ENCODE measurements at regions not wholly inside any gene's neighbourhood (a gene's known extent, or its start where the extent isn't known, plus 50 kb on each side); places are given as distances from the start of the nearest gene placed in this dataset.

DNA sequence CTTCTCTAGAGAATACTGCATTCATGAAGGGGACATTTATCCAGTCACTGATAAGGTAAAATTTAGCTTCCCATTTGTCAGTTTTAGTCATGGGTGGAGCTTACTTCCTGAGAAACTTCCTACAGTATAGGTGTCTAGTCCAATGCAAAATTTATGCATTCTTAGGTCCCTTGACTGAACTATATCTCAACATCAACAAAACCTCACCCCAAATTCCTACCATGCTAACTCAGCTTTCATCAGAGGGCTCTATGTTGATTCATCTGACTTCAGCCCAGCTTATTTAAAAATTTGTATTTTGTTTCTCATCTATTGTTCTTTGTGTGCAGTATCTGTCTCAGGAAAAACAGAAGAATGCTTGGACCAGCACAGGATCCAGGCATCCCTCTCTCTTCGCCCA is 296.4 kb upstream of the ACVR2A start:
- no peak for DNase-seq

DNA sequence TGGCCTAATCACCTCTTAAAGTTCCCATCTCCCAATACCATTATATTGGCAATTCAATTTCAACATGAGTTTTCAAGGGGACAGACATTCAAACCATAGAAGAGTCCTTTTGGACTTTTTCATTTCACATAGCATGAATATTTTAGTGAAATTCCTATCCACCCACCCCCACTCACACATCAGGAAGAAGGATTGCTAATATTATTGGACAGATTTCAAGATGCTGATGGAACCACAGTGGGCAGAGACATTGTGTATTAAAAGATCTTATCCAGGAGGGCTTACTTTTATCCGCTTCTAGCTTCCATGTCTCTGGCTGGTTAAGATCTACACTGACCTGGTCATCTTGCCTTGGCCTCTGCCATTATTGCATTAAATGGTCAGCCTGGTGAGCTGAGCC is 297.4 kb upstream of the ACVR2A start:
- no peak for DNase-seq

GRCh38 chr2:147546109-147546508 is 298.7 kb upstream of the ACVR2A start:
- no peak for DNase-seq

GRCh38 chr2:147543056-147543455 is 301.8 kb upstream of the ACVR2A start:
- no peak for DNase-seq

- no peak for DNase-seq
Measured at GRCh38 chr2:147542351-147542750, 302.5 kb upstream of the ACVR2A start.

DNA sequence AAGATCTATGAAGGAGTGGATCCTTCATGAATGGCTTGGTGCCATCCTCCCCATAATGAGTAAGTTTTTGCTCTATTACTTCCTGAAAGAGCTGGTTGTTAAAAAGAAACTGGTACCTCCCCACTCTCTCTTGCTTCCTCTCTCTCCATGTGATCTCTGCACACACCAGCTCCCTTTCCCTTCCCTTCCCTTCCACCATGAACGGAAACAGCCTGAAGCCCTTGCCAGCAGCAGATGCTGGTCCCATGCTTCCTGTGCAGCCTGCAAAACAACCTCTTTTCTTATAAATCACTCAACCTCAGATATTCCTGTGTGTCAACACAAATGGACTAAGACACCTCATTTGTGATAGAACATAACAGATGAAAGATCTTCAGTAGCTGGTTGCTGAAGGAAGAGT is 303.5 kb upstream of the ACVR2A start:
- no peak for DNase-seq

- DNase-seq = no peak
Measured at GRCh38 chr2:147538821-147539220, 306.0 kb upstream of the ACVR2A start.

DNA sequence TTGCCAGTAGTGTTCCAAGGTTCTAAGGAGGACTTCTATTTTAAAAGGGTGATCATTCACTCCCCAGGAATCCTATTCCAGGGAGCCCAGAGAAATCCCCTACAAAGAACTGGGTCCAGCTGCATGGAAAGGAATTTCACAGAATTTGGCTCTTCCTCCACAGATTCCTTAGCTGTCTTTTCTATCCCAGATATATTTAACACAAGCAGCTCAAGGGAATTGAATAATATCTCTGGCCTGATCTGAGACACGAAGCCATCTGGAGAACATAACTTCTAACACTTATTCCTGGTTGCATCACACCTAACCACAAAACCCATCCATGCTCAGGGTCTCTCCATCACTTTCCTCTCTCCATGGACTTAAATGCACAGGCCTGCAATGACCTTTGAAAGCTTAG is 306.7 kb upstream of the ACVR2A start:
- no peak for DNase-seq

GRCh38 chr2:147531269-147531668 is 313.6 kb upstream of the ACVR2A start:
- no peak for DNase-seq

- no peak for DNase-seq
Measured at GRCh38 chr2:147530033-147530432, 314.8 kb upstream of the ACVR2A start.

- no peak for DNase-seq
Measured at GRCh38 chr2:147525819-147526489, 318.9 kb upstream of the ACVR2A start.

DNA sequence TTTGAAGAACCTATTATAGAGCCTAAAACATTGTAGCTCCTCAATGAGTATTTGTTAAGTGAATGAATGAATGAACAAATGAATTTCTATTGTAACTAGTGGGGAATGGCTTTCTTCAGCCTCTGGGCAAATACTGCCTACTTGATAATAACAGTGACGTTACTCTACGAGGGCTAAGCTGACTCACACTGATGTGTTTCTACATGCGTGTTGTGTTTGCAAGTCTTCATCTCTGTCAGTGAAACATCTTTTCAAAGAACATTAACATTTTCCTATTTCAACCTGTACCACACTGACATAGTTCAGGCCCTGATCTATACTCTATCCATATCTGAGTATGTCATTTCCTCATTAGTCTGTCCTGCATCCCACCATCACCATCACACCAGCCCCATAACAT is 319.9 kb upstream of the ACVR2A start:
- no peak for DNase-seq

DNA sequence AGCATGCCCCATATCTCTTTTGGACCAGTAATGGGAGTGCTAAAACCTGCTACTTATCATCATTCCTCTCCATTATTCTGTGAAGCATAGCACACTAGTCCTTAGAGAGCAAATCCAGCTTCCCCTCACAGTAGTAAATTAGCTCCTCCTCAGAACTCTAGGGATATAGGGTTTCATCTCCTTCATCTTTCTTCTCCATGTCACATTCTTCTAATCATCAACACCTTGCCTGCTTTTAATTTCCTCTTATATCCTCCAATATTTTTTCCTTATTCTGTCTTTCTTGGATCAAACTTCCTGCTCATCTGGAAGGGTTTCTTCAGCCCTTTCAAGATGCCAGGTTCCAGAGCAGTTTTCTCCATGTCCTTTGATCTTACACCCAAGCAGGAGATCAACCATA is 321.4 kb upstream of the ACVR2A start:
- DNase-seq = no peak

DNA sequence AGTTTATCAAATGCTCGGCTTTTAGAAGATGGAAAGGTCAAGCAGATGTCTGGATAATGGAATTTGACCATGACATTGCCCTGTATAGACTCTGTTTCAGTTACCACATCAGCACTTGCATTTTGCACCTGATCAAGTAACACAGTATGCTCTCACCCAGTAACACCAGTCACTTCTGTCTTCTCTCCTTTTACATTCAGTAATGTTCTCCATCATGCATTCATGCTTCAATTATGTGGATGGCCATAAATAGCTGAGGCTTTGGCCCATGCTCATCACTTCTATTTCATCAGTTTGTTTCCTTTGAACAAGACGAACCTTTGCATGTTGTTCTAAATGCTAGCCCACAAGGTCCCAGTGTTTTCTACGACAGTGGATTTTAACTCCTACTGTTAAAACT is 322.9 kb upstream of the ACVR2A start:
- DNase-seq = no peak

DNA sequence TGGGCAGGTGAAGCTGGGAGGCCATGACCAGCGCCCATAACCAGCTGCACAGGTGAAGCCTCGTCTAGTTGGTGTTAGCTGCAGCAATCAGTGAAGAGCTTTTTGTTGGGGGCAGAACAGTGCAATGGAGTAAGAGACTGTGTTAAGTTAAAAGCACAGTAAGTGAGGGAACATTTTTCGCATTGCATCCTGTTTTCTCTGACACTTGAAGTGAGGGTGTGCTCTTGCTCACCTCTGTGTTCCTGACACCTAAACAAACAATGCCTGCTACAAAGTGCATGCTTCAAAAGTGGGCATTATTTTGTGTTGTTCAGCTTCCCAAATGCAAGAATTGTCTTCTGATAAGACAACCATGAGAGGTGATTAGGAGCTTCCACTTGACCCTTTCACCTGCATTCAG is 324.0 kb upstream of the ACVR2A start:
- no peak for DNase-seq

- no peak for DNase-seq
Measured at GRCh38 chr2:147519178-147519577, 325.7 kb upstream of the ACVR2A start.

DNA sequence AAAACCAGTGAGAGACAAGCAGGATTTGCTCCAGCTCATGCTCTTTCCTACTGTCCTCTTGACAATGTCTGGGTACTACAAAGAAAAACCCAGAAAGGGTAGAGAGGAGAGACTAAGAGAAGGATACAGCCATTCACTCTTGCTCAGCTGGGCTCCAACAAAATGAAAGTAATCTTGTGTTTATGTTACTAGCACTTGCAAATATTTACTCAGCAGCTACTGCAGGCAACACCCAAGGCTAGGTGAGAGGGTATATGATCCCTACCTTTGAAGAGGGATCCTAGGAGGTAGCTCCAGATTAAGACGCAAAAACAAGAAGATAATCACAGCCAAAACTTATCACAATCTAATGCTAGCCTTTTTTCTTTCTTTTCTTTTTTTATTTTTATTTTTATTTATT is 329.6 kb upstream of the ACVR2A start:
- DNase-seq = no peak

DNA sequence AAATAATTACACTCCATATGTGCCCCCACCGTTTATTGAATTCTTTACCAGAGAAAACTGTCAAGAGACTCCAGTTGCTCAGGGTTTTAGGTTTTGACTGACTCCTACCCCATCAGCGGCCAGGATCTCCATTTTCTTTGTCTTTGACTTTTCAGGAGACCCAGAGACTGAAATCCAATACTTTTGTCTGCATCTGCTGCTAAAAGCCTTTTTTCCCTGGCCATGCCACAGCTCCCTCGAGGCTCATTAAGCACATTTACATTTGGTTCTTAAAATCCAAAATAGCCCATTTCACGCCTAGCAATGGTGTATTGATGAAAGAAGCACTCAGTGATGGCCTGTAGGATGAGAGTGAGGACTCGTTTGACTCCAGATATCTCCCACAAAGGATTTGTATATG is 332.6 kb upstream of the ACVR2A start:
- no peak for DNase-seq

DNA sequence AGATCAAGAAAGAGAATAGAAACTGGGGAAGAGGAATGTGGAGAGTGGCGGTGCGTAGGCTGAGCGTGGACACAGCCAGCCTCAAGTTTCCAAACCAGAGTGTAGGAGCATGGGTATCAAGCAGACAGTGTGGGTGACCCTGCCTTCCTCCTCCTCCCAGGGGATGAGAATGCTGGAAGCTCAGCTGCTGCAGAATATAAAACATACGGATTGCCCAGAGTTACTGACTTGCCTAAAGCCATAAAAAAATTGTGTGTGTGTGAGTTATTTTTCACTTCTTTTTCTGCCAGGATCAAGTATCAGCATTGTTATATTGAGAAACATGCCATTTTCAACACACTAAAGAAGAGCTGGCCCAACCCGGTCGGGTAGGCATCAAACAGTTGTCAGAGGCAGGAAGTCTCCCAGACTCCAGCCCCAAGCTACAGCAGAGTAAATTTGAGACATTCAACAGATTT is 333.3 kb upstream of the ACVR2A start:
- DNase-seq = no peak

DNA sequence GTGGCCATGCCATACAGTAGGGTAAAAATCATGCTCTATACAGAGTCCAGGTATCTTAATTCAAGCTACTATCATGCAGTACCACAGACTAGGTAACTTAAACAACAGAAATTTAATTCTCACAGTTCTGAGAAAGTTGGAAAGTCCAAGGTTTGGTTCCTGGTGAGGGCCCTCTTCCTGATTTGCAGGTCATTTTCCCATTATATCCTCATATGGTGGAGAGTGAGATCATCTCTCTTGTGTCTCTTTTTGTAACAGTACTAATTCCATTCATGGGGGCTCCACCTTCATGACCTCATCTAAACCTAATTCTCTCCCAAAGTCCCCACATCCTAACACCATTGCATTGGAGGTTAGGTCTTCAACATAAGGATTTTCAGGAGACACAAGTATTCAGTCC is 335.0 kb upstream of the ACVR2A start:
- no peak for DNase-seq

DNA sequence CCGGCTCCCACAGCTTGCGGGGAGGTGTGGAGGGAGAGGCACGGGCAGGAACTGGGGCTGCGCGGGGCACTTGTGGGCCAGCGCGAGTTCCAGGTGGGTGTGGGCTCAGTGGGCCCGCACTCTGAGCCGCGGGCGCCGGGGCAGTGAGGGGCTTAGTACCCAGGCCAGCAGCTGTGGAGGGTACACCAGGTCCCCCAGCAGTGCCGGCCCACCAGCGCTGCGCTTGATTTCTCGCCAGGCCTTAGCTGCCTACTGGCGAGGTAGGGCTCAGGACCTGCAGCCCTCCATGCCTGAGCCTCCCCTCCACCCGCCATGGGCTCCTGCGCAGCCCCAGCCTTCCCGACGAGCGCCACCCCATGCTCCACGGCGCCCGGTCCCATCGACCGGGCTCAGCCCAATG is 337.9 kb upstream of the ACVR2A start:
- no peak for DNase-seq

GRCh38 chr2:147502711-147503290 is 342.0 kb upstream of the ACVR2A start:
- DNase-seq = no peak

- DNase-seq = no peak
Measured at GRCh38 chr2:147501968-147502367, 342.9 kb upstream of the ACVR2A start.

DNA sequence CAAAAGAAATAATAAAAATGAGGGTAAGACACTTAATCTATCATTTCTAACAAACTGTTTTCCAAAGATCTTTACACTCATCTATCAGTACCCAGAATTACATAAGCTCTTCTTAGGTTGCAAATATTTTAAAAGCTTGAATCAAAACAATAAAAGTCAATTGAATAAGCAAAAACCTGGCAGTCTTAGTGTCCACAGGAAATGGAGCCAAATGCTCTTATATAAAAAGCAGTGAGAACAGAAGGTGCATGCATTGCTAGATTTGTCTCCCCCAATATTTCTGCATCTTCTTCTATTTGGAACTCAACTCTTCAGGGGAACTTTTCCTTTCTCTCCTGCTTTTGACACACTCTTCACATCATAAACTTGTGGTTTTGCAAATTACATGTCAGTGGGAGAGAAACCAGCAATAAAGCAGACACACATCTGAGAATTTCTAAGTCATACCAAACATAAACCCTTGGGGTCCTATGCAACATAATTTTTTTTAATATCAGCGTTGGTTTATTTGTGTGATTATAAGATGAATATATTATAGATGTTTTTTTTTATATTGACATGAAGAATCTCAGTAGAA is 343.9 kb upstream of the ACVR2A start:
- no peak for DNase-seq

DNA sequence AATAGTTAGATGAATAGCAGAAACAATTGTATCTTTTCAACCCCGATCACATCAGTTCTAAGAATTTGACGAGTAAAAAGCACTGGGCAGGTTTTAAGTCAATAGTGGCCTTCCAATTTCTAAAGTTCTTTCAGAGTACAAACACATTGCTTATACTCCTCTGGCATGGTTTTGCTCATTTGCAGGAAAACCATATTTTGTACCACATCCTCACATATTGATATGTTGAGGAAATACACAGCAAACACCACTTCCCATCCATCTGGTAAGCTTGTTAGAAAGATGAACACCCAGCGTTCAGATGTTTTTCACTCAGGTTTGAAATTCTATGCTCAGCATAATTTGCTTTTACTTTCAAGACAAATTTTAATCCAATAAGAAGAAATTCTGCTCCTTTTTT is 344.6 kb upstream of the ACVR2A start:
- DNase-seq = no peak

Measured in NCI-H82 (cell line).